Neural cell (in vitro differentiated cells): ENCODE measurements at regions not wholly inside any gene's neighbourhood (a gene's known extent, or its start where the extent isn't known, plus 50 kb on each side); places are given as distances from the start of the nearest gene placed in this dataset.

Source experiments
- H2AFZ ChIP-seq: fragments of 200-600, 300-800 bp; sonication (generic), shearing (Covaris generic); 2 replicates; pipeline ENCODE4 v1.6.0; 2014; ENCODE audit warnings: low read depth, mild to moderate bottlenecking, antibody characterized with exemption, low read length, moderate library complexity
- H3F3A ChIP-seq: fragments of 200-600 bp; shearing (Covaris generic); 2 replicates; pipeline ENCODE4 v1.6.1; 2016; ENCODE audit warnings: mild to moderate bottlenecking, moderate library complexity, mixed read lengths, antibody characterized with exemption, low read length; ENCODE audit not compliant: insufficient read depth, poor library complexity, severe bottlenecking
- H3K27ac ChIP-seq: fragments of 200-600, 300-800 bp; sonication (generic), shearing (Covaris generic); 2 replicates; pipeline ENCODE4 v1.5.1; 2014; ENCODE audit warnings: mild to moderate bottlenecking, low read length, moderate library complexity
- H3K27me3 ChIP-seq: fragments of 300-800, 200-600 bp; sonication (generic), shearing (Covaris generic); 2 replicates; pipeline ENCODE4 v1.6.0; 2014; ENCODE audit warnings: mild to moderate bottlenecking, low read depth, low read length, moderate library complexity; ENCODE audit not compliant: insufficient read depth
- H3K36me3 ChIP-seq: fragments of 300-800, 200-600 bp; sonication (generic), shearing (Covaris generic); 2 replicates; pipeline ENCODE4 v1.5.1; 2014; ENCODE audit warnings: mild to moderate bottlenecking, antibody characterized with exemption, low read length, moderate library complexity; ENCODE audit not compliant: insufficient read depth
- H3K4me2 ChIP-seq: fragments of 300-800, 200-600 bp; sonication (generic), shearing (Covaris generic); 2 replicates; pipeline ENCODE4 v1.6.0; 2014; ENCODE audit warnings: mild to moderate bottlenecking, low read length
- H3K4me3 ChIP-seq: fragments of 300-800, 200-600 bp; sonication (generic), shearing (Covaris generic); 2 replicates; pipeline ENCODE4 v1.5.1; 2014; ENCODE audit warnings: mild to moderate bottlenecking, low read length, moderate library complexity
- H3K79me2 ChIP-seq: fragments of 200-600 bp; shearing (Covaris generic); replicated peaks from 2 replicates; pipeline ENCODE4 v1.6.0; 2014; ENCODE audit warnings: mild to moderate bottlenecking, low read length, moderate library complexity; ENCODE audit not compliant: insufficient read depth
- H3K9ac ChIP-seq: fragments of 300-800, 200-600 bp; sonication (generic), shearing (Covaris generic); 2 replicates; pipeline ENCODE4 v1.6.1; 2016; ENCODE audit warnings: mild to moderate bottlenecking, low read length, mixed read lengths
- H3K9me2 ChIP-seq: fragments of 200-600 bp; shearing (Covaris generic); 2 replicates; pipeline ENCODE4 v1.6.1; 2016; ENCODE audit warnings: mild to moderate bottlenecking, low read length, mixed read lengths; ENCODE audit not compliant: insufficient read depth
- H3K9me3 ChIP-seq: fragments of 200-600, 300-800 bp; sonication (generic), shearing (Covaris generic); 2 replicates; pipeline ENCODE4 v1.6.1; 2016; ENCODE audit warnings: mild to moderate bottlenecking, mixed run types, low read length, moderate library complexity, mixed read lengths
- H4K20me1 ChIP-seq: fragments of 200-600 bp; shearing (Covaris generic); 2 replicates; pipeline ENCODE4 v1.6.1; 2016; ENCODE audit warnings: mild to moderate bottlenecking, mixed run types; ENCODE audit not compliant: insufficient read depth
- EP300 ChIP-seq: fragments of 450-650 bp; conservative IDR thresholded peaks from 2 replicates; pipeline ENCODE4 v1.6.1; 2014; ENCODE audit warnings: antibody characterized with exemption, mild to moderate bottlenecking, moderate library complexity; ENCODE audit not compliant: poor library complexity, severe bottlenecking
- EZH2 ChIP-seq: fragments of 200-600, 300-800 bp; shearing (Covaris generic), sonication (generic); IDR thresholded peaks from 2 replicates; pipeline ENCODE4 v1.6.1; 2014; ENCODE audit warnings: antibody characterized with exemption, low read length, borderline replicate concordance, mild to moderate bottlenecking; ENCODE audit not compliant: insufficient read depth, poor library complexity, severe bottlenecking
- MXI1 ChIP-seq: fragments of 450-650 bp; conservative IDR thresholded peaks from 2 replicates; pipeline ENCODE4 v1.6.1; 2014; ENCODE audit warnings: antibody characterized with exemption, mild to moderate bottlenecking; ENCODE audit not compliant: poor library complexity, severe bottlenecking
- POLR2AphosphoS5 ChIP-seq: IDR thresholded peaks from 2 replicates; pipeline ENCODE4 v1.6.1; 2012
- RAD21 ChIP-seq: fragments of 450-650 bp; conservative IDR thresholded peaks from 2 replicates; pipeline ENCODE4 v1.6.1; 2014; ENCODE audit warnings: antibody characterized with exemption, mild to moderate bottlenecking, moderate library complexity
- SMC3 ChIP-seq: fragments of 450-650 bp; conservative IDR thresholded peaks from 2 replicates; pipeline ENCODE4 v1.6.1; 2014; ENCODE audit warnings: antibody characterized with exemption, mild to moderate bottlenecking, moderate library complexity; ENCODE audit not compliant: poor library complexity
- TAF1 ChIP-seq: IDR thresholded peaks from 2 replicates; pipeline ENCODE4 v1.6.1; 2012; ENCODE audit warnings: low read depth
- TF ChIP-seq, protein P1 (sequence below): IDR thresholded peaks from 2 replicates; pipeline ENCODE4 v1.6.1; 2012; ENCODE audit warnings: borderline replicate concordance
- TF ChIP-seq, protein P2 (sequence below): fragments of 450-650 bp; IDR thresholded peaks from 2 replicates; pipeline ENCODE4 v1.5.1; 2014; ENCODE audit warnings: antibody characterized with exemption, mild to moderate bottlenecking, moderate library complexity; ENCODE audit not compliant: poor library complexity, severe bottlenecking

DNA sequence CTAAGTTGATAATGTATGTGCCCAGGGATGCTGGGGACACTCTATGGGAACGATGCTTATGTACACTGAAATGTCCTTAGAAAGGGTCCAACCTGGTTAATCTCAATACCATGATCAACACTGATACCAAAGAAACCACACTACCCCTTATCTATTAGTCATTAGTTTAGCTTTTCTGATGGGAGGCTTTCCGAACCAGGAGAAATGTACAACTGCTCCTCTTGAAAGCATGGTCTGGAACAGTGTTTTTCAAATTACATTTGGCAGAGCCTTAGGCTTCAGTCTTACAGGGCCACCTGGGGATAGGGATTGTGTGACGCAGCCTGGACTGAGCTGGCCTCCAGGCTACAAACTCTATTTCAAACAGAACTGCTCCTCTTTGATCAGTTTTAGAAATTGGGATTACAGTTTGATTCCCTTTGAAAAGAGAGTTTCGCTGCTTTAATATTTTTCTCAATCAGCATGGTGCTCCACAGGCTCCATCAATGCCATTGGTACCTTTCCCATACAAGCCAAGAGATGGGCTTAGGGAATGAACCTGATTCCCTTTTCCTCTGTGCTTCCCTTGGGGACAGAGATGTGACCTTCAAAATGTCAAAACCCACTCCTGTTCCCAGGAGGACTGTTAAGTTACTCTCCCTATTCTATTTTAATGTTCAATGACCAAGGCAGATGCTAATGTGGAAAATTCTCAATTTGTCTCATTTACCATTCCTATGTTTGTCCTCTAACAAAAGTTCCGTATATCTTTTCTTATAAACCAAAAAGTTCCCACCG is 296.0 kb upstream of the ADAMTS9 start:
- H3K9me3 ChIP-seq, result no peaks in the 10 kb centered on the region
- no peaks in the 10 kb centered on the region for H3K9me2 ChIP-seq
- no peak overlapping the region for H3K9ac ChIP-seq
- no peak overlapping the region for H3K4me2 ChIP-seq
- no peak for TF ChIP-seq RAD21
- TF ChIP-seq, protein P1, sequence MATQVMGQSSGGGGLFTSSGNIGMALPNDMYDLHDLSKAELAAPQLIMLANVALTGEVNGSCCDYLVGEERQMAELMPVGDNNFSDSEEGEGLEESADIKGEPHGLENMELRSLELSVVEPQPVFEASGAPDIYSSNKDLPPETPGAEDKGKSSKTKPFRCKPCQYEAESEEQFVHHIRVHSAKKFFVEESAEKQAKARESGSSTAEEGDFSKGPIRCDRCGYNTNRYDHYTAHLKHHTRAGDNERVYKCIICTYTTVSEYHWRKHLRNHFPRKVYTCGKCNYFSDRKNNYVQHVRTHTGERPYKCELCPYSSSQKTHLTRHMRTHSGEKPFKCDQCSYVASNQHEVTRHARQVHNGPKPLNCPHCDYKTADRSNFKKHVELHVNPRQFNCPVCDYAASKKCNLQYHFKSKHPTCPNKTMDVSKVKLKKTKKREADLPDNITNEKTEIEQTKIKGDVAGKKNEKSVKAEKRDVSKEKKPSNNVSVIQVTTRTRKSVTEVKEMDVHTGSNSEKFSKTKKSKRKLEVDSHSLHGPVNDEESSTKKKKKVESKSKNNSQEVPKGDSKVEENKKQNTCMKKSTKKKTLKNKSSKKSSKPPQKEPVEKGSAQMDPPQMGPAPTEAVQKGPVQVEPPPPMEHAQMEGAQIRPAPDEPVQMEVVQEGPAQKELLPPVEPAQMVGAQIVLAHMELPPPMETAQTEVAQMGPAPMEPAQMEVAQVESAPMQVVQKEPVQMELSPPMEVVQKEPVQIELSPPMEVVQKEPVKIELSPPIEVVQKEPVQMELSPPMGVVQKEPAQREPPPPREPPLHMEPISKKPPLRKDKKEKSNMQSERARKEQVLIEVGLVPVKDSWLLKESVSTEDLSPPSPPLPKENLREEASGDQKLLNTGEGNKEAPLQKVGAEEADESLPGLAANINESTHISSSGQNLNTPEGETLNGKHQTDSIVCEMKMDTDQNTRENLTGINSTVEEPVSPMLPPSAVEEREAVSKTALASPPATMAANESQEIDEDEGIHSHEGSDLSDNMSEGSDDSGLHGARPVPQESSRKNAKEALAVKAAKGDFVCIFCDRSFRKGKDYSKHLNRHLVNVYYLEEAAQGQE, result no peak
- TF ChIP-seq TAF1, result no peak
- TF ChIP-seq, protein P2, sequence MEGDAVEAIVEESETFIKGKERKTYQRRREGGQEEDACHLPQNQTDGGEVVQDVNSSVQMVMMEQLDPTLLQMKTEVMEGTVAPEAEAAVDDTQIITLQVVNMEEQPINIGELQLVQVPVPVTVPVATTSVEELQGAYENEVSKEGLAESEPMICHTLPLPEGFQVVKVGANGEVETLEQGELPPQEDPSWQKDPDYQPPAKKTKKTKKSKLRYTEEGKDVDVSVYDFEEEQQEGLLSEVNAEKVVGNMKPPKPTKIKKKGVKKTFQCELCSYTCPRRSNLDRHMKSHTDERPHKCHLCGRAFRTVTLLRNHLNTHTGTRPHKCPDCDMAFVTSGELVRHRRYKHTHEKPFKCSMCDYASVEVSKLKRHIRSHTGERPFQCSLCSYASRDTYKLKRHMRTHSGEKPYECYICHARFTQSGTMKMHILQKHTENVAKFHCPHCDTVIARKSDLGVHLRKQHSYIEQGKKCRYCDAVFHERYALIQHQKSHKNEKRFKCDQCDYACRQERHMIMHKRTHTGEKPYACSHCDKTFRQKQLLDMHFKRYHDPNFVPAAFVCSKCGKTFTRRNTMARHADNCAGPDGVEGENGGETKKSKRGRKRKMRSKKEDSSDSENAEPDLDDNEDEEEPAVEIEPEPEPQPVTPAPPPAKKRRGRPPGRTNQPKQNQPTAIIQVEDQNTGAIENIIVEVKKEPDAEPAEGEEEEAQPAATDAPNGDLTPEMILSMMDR, result no peak
- no peak overlapping the region for H3K27ac ChIP-seq
- H3K36me3 ChIP-seq, result no peaks in the 10 kb centered on the region
- H2AFZ ChIP-seq, result no peak overlapping the region
- H4K20me1 ChIP-seq, result no peaks in the 10 kb centered on the region
- no peaks in the 10 kb centered on the region for H3K79me2 ChIP-seq
- no peak overlapping the region for H3K4me3 ChIP-seq
- H3K27me3 ChIP-seq, result no peaks in the 10 kb centered on the region
- no peaks in the 10 kb centered on the region for H3F3A ChIP-seq

DNA sequence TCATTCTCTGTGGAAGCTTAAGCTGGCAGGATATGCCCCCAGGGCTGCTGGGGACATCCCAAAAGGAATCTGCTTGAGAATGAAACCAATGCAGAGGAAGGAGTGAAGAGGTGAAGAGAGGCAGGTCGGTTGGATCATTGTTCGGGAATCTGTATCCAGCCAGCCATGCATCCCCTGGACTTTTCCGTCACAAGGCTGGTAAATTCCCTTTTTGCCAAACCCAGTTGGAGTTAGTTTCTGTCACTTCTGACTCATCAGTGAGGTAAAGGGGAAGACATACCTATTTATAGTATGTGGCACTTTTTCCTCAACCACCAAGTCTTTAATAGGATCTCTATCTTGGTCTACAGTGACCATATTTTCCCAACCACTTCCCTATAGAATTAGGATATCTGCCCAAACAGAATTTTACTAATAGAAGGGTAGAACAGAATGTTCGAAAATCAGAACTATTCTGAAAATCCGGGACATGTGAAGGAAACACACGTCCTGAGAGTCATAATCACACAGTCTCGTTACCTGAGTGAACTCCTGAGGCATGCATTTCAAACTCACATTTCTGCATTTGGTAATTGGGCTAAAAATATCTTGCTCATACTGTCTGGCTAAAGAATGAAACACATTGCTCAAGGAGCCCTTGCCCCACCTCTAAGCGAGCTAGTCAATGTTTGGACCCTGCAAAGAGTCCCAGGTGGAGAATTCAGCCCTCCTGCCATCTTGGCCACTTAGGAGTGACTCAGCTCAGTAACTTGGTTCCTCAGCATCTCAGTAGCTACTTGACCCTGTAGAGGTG is 289.7 kb upstream of the ADAMTS9 start:
- no peaks in the 10 kb centered on the region for H3K27me3 ChIP-seq
- no peaks in the 10 kb centered on the region for H3K9me3 ChIP-seq
- no peak overlapping the region for H2AFZ ChIP-seq
- no peaks in the 10 kb centered on the region for H3K79me2 ChIP-seq
- TF ChIP-seq SMC3, result no peak
- no peak for TF ChIP-seq TAF1
- no peak for TF ChIP-seq MXI1
- no peaks in the 10 kb centered on the region for H4K20me1 ChIP-seq
- no peaks in the 10 kb centered on the region for H3F3A ChIP-seq
- H3K4me3 ChIP-seq, result no peak overlapping the region
- no peak overlapping the region for H3K9ac ChIP-seq
- H3K9me2 ChIP-seq, result no peaks in the 10 kb centered on the region
- H3K36me3 ChIP-seq, result no peaks in the 10 kb centered on the region
- no peak overlapping the region for H3K27ac ChIP-seq
- no peak overlapping the region for H3K4me2 ChIP-seq

DNA sequence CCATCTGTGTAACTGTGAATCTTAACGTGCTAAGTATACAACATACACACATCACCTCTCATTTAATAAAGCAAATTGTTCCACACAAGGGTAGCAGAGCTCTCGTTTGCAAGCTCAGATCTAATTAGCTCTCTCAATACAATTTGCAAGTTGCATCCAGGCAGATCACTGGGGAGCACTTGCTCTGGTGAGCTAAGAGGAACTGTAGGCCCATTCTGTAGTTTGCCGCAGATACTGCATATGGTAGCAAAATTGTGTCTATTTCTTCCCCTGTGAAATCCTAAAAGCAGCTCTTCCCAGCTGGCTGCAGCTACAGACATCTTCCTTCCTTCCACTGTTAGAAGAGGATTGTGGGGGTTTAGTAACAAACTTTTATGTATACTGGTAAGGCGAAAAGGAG is 288.7 kb upstream of the ADAMTS9 start:
- Histone ChIP-seq H3K9ac (no peak overlapping the region), H3K27me3 (no peaks in the 10 kb centered on the region), H3K36me3 (no peaks in the 10 kb centered on the region), H3K4me2 (no peak overlapping the region), H3K9me2 (no peaks in the 10 kb centered on the region), H3K4me3 (no peak overlapping the region), H3K9me3 (no peaks in the 10 kb centered on the region), H3F3A (no peaks in the 10 kb centered on the region), H2AFZ (no peak overlapping the region), H3K79me2 (no peaks in the 10 kb centered on the region), H4K20me1 (no peaks in the 10 kb centered on the region), H3K27ac (no peak overlapping the region)
- TF ChIP-seq EZH2, result no peak
- TF ChIP-seq RAD21, result no peak
- TF ChIP-seq SMC3, result no peak
- TF ChIP-seq, protein P1, result no peak
- no peak for TF ChIP-seq MXI1
- TF ChIP-seq TAF1, result no peak
- TF ChIP-seq, protein P2, result no peak
- no peak for TF ChIP-seq POLR2AphosphoS5
- no peak for TF ChIP-seq EP300
